HG03135 (cell line): ENCODE measurements at regions not wholly inside any gene's neighbourhood (a gene's known extent, or its start where the extent isn't known, plus 50 kb on each side); places are given as distances from the start of the nearest gene placed in this dataset.

Experiments used
- ATAC-seq: cut with Tn5 transposase; IDR thresholded peaks from one replicate; pipeline ENCODE4 v1.9.1; 2021; ENCODE audit warnings: mild to moderate bottlenecking, moderate library complexity; ENCODE audit not compliant: unreplicated experiment

GRCh38 chr4:100852326-100852725, 334.5 kb upstream of the EMCN start:
- no peak for ATAC-seq

GRCh38 chr4:100849319-100849718, 331.5 kb upstream of the EMCN start:
- ATAC-seq: no peak

- ATAC-seq: peak; percentile 71
These were observed 331.0 kb upstream of the EMCN start for GRCh38 chr4:100848841-100849240.

GRCh38 chr4:100843910-100844309, 326.1 kb upstream of the EMCN start:
- ATAC-seq: no peak

- ATAC-seq: no peak
These were observed 325.0 kb upstream of the EMCN start for GRCh38 chr4:100842856-100843255.

GRCh38 chr4:100841911-100842310, 324.1 kb upstream of the EMCN start:
- ATAC-seq: no peak

- no peak for ATAC-seq
These were observed 321.9 kb upstream of the EMCN start for GRCh38 chr4:100839712-100840111.

- ATAC-seq: no peak
These were observed 320.5 kb upstream of the EMCN start for GRCh38 chr4:100838286-100838685.

- no peak for ATAC-seq
These were observed 319.1 kb upstream of the EMCN start for GRCh38 chr4:100836929-100837328.

- no peak for ATAC-seq
These were observed 316.8 kb upstream of the EMCN start for GRCh38 chr4:100834616-100835015.

GRCh38 chr4:100833906-100834305, 316.1 kb upstream of the EMCN start:
- ATAC-seq: no peak

GRCh38 chr4:100828986-100829685, 311.3 kb upstream of the EMCN start:
- ATAC-seq: no peak

- no peak for ATAC-seq
These were observed 310.5 kb upstream of the EMCN start for GRCh38 chr4:100828364-100828763.

- no peak for ATAC-seq
These were observed 309.9 kb upstream of the EMCN start for GRCh38 chr4:100827756-100828155.

- ATAC-seq: no peak
These were observed 309.2 kb upstream of the EMCN start for GRCh38 chr4:100826808-100827548.

- no peak for ATAC-seq
These were observed 308.2 kb upstream of the EMCN start for GRCh38 chr4:100826067-100826466.

- ATAC-seq: no peak
These were observed 306.1 kb upstream of the EMCN start for GRCh38 chr4:100823993-100824323.

GRCh38 chr4:100823066-100823992, 305.5 kb upstream of the EMCN start:
- ATAC-seq: peak; percentile 54

GRCh38 chr4:100820249-100820648, 302.4 kb upstream of the EMCN start:
- no peak for ATAC-seq

- no peak for ATAC-seq
These were observed 301.7 kb upstream of the EMCN start for GRCh38 chr4:100819505-100819904.

GRCh38 chr4:100816436-100817045, 298.7 kb upstream of the EMCN start:
- no peak for ATAC-seq
